ENCODE measurements at regions not wholly inside any gene's neighbourhood (a gene's known extent, or its start where the extent isn't known, plus 50 kb on each side); places are given as distances from the start of the nearest gene placed in this dataset.

- Histone ChIP-seq H3K9me3 (ENCODE audit: low read length) (no peaks in the 10 kb centered on the region), H3K4me1 (ENCODE audit: insufficient read depth, low read length) (no peaks in the 10 kb centered on the region), H3K27me3 (ENCODE audit: low read length) (no peaks in the 10 kb centered on the region), H3F3A (ENCODE audit: low read length, unreplicated experiment) (no peaks in the 10 kb centered on the region), H3K36me3 (ENCODE audit: low read depth, low read length) (no peaks in the 10 kb centered on the region), H3K9ac (ENCODE audit: low read length) (no peak overlapping the region), H2AFZ (ENCODE audit: low read length) (no peak overlapping the region), H3K79me2 (ENCODE audit: low read length) (no peaks in the 10 kb centered on the region), H4K20me1 (ENCODE audit: low read length) (no peaks in the 10 kb centered on the region), H3K27ac (ENCODE audit: low read length) (no peak overlapping the region), H3K4me2 (ENCODE audit: low read length) (no peak overlapping the region), H3K9me2 (replicated peaks; ENCODE audit: low read length) (no peaks in the 10 kb centered on the region), H3K4me3 (ENCODE audit: low read length) (no peak overlapping the region)
- no TSS peak for BruUV-seq (replicated peaks)
- CTCF ChIA-PET: no interaction called here
- ATAC-seq (no peak), DNase-seq (no peak)
- intact Hi-C loops (cut with micrococcal nuclease): no loop called here
- POLR2A ChIA-PET (ENCODE audit: unreplicated experiment): no interaction called here
- TF ChIP-seq CTCF (conservative IDR thresholded peaks at IDR 0.05; ENCODE audit: low read depth, low read length): no peak
- TF ChIP-seq EZH2phosphoT487 (IDR thresholded peaks at IDR 0.05; ENCODE audit: borderline replicate concordance, low read length): no peak
- TF ChIP-seq EZH2 (IDR thresholded peaks at IDR 0.05; ENCODE audit: low read length, unreplicated experiment): no peak
Measured at GRCh38 chr6:2360716-2361115, 115.3 kb upstream of the GMDS start.

DNA sequence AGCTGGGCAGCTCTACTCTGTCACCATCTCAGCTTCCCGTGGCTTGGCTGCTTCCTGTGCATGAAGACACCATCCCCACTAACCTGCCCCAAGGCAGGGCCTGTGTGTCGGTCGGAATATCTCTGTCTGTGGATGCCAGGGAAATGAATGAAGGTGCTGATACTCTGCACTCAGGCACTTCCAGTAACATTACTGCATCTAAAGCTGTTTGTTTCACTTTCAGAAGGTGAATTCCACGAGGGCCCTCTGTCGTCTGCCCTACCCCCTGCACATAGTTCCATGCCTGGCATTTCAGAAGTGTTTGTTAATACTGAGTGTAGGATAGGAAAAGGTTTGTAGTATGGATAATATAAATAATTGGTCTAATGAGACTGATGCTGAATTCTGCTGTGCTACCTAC, 114.7 kb upstream of the GMDS start:
- ChIA-PET POLR2A (ENCODE audit: unreplicated experiment) (no interaction called here), CTCF (no interaction called here)
- Histone ChIP-seq H3K9me2 (replicated peaks; ENCODE audit: low read length) (no peaks in the 10 kb centered on the region), H3K9ac (ENCODE audit: low read length) (no peak overlapping the region), H3F3A (ENCODE audit: low read length, unreplicated experiment) (no peaks in the 10 kb centered on the region), H3K4me2 (ENCODE audit: low read length) (no peak overlapping the region), H3K9me3 (ENCODE audit: low read length) (no peaks in the 10 kb centered on the region), H2AFZ (ENCODE audit: low read length) (no peak overlapping the region), H4K20me1 (ENCODE audit: low read length) (no peaks in the 10 kb centered on the region), H3K36me3 (ENCODE audit: low read depth, low read length) (no peaks in the 10 kb centered on the region), H3K27me3 (ENCODE audit: low read length) (no peaks in the 10 kb centered on the region), H3K27ac (ENCODE audit: low read length) (no peak overlapping the region), H3K4me1 (ENCODE audit: insufficient read depth, low read length) (no peaks in the 10 kb centered on the region), H3K4me3 (ENCODE audit: low read length) (no peak overlapping the region), H3K79me2 (ENCODE audit: low read length) (no peaks in the 10 kb centered on the region)
- intact Hi-C loops (cut with micrococcal nuclease): no loop called here
- ATAC-seq (no peak), DNase-seq (no peak)
- TF ChIP-seq EZH2phosphoT487 (IDR thresholded peaks at IDR 0.05; ENCODE audit: borderline replicate concordance, low read length) (no peak), CTCF (conservative IDR thresholded peaks at IDR 0.05; ENCODE audit: low read depth, low read length) (no peak), EZH2 (IDR thresholded peaks at IDR 0.05; ENCODE audit: low read length, unreplicated experiment) (no peak)
- BruUV-seq (replicated peaks): no TSS peak

GRCh38 chr6:2355150-2355549, 109.7 kb upstream of the GMDS start:
- Histone ChIP-seq H3K9me2 (replicated peaks; ENCODE audit: low read length) (no peaks in the 10 kb centered on the region), H3K4me3 (ENCODE audit: low read length) (no peak overlapping the region), H3K9me3 (ENCODE audit: low read length) (no peaks in the 10 kb centered on the region), H3K79me2 (ENCODE audit: low read length) (no peaks in the 10 kb centered on the region), H3K36me3 (ENCODE audit: low read depth, low read length) (no peaks in the 10 kb centered on the region), H3K27ac (ENCODE audit: low read length) (no peak overlapping the region), H3F3A (ENCODE audit: low read length, unreplicated experiment) (no peaks in the 10 kb centered on the region), H3K27me3 (ENCODE audit: low read length) (no peaks in the 10 kb centered on the region), H3K4me2 (ENCODE audit: low read length) (no peak overlapping the region), H3K4me1 (ENCODE audit: insufficient read depth, low read length) (no peaks in the 10 kb centered on the region), H3K9ac (ENCODE audit: low read length) (no peak overlapping the region), H2AFZ (ENCODE audit: low read length) (no peak overlapping the region), H4K20me1 (ENCODE audit: low read length) (no peaks in the 10 kb centered on the region)
- POLR2A ChIA-PET (ENCODE audit: unreplicated experiment): no interaction called here
- intact Hi-C loops (cut with micrococcal nuclease): loop anchor here (2.0 kb wide), 2 partner anchors 248 to 340 kb away; no protein-coding TSS in a partner anchor
- no TSS peak for BruUV-seq (replicated peaks)
- TF ChIP-seq CTCF (conservative IDR thresholded peaks at IDR 0.05; ENCODE audit: low read depth, low read length): no peak
- TF ChIP-seq EZH2phosphoT487 (IDR thresholded peaks at IDR 0.05; ENCODE audit: borderline replicate concordance, low read length): no peak
- no peak for TF ChIP-seq EZH2 (IDR thresholded peaks at IDR 0.05; ENCODE audit: low read length, unreplicated experiment)
- CTCF ChIA-PET: no interaction called here
- DNase-seq: no peak
- no peak for ATAC-seq

All from PC-3 (cell line).